WTC11 (cell line): ENCODE measurements at regions not wholly inside any gene's neighbourhood (a gene's known extent, or its start where the extent isn't known, plus 50 kb on each side); places are given as distances from the start of the nearest gene placed in this dataset.

Experiments used
- ATAC-seq: fragments of 200-7000 bp; cut with Tn5 transposase; 2 replicates; pipeline ENCODE4 v1.10.0; 2021; ENCODE audit warnings: mild to moderate bottlenecking, moderate library complexity
- CTCF ChIA-PET: fragments of 300-600 bp; sonication (Branson Sonifier 250); formaldehyde crosslinking; loops from one replicate; lab custom pipeline; 2021; ENCODE audit warnings: antibody characterized with exemption; lab: Charles Lee
- POLR2A ChIA-PET: fragments of 350-600 bp; sonication (Branson Sonifier 250); formaldehyde crosslinking; loops from one replicate; lab custom pipeline; 2021; ENCODE audit warnings: antibody characterized with exemption; lab: Charles Lee
- DNase-seq: peaks from one replicate; pipeline ENCODE4 v3.0.0; 2021; ENCODE audit warnings: low spot score
- H3K27ac Mint-ChIP-seq: 2 replicates; pipeline ENCODE4 v1.8.0; 2021; ENCODE audit warnings: mixed read lengths
- H3K27me3 Mint-ChIP-seq: 2 replicates; pipeline ENCODE4 v1.8.0; 2021; ENCODE audit warnings: low read depth, mild to moderate bottlenecking, moderate library complexity, mixed read lengths
- H3K36me3 Mint-ChIP-seq: 2 replicates; pipeline ENCODE4 v1.8.0; 2021; ENCODE audit warnings: mixed read lengths
- H3K4me1 Mint-ChIP-seq: 2 replicates; pipeline ENCODE4 v1.8.0; 2022; ENCODE audit warnings: mixed read lengths
- H3K4me3 Mint-ChIP-seq: 2 replicates; pipeline ENCODE4 v1.8.0; 2021; ENCODE audit warnings: mild to moderate bottlenecking, moderate library complexity, mixed read lengths
- H3K9me3 Mint-ChIP-seq: 2 replicates; pipeline ENCODE4 v1.8.0; 2021; ENCODE audit warnings: mixed read lengths
- USF1 ChIP-seq: sonication (generic); formaldehyde crosslinking; IDR thresholded peaks from 2 replicates; pipeline ENCODE4 v1.8.0; 2022; ENCODE audit warnings: mild to moderate bottlenecking, missing genetic modification reagents
- ZNF219 ChIP-seq: sonication (generic); formaldehyde crosslinking; IDR thresholded peaks from 2 replicates; pipeline ENCODE4 v1.8.0; 2023; ENCODE audit warnings: missing genetic modification reagents, mild to moderate bottlenecking, borderline replicate concordance
- ZNF423 ChIP-seq: fragments of 250-450 bp; sonication (Bioruptor Pico); IDR thresholded peaks from 2 replicates; pipeline ENCODE4 v2.1.2; 2022; ENCODE audit warnings: mild to moderate bottlenecking, moderate library complexity

- ChIA-PET CTCF (no interaction called here), POLR2A (no interaction called here)
- ATAC-seq (no peak), DNase-seq (no peak)
- Mint-ChIP-seq H3K27me3 (peaks cover 32% of the 10 kb centered on the region), H3K27ac (no peak overlapping the region), H3K4me1 (peaks cover 10% of the 10 kb centered on the region), H3K36me3 (no peaks in the 10 kb centered on the region), H3K9me3 (peaks cover 4% of the 10 kb centered on the region; the same call in 1 of the 2 replicates), H3K4me3 (no peak overlapping the region)
- TF ChIP-seq ZNF423: no peak
- no peak for TF ChIP-seq USF1
Measured at GRCh38 chr13:53946500-53946899, 917.9 kb downstream of the OLFM4 start.

GRCh38 chr13:53953183-53953582, 924.6 kb downstream of the OLFM4 start:
- DNase-seq: no peak
- TF ChIP-seq ZNF219 (CRISPR knock-in tag): no peak
- no peak overlapping the region for H3K27ac Mint-ChIP-seq

More at GRCh38 chr13:53953183-53953582, 924.6 kb downstream of the OLFM4 start:
- CTCF ChIA-PET: no interaction called here
- POLR2A ChIA-PET: no interaction called here
- Mint-ChIP-seq H3K27me3 (no peaks in the 10 kb centered on the region), H3K4me3 (no peak overlapping the region), H3K4me1 (no peaks in the 10 kb centered on the region), H3K36me3 (no peaks in the 10 kb centered on the region), H3K9me3 (peaks cover 4% of the 10 kb centered on the region; the same call in 1 of the 2 replicates)
- ATAC-seq: no peak
